CD14-positive monocyte (primary cell): ENCODE measurements at regions not wholly inside any gene's neighbourhood (a gene's known extent, or its start where the extent isn't known, plus 50 kb on each side); places are given as distances from the start of the nearest gene placed in this dataset.

Experiments
- DNase-seq, 3 donors: peaks; one replicate each; pipeline ENCODE4 v3.0.0-alpha.2; 2011 to 2022
- H2AFZ ChIP-seq: 2 replicates; pipeline ENCODE4 v1.6.0; 2012; ENCODE audit warnings: mild to moderate bottlenecking, low read depth, low read length, inconsistent platforms; ENCODE audit not compliant: insufficient read depth, poor library complexity, severe bottlenecking
- H3K27ac ChIP-seq, 2 donors: 1 replicate in 1 of 2; 2 replicates in 1 of 2; pipeline ENCODE4 v1.5.1; 2012 to 2013; ENCODE audit warnings: low read length in 2 of 2, control low read depth in 1 of 2, inconsistent platforms in 1 of 2, low read depth in 1 of 2, mild to moderate bottlenecking in 1 of 2
- H3K27me3 ChIP-seq, 2 donors: one replicate each; pipeline versions ENCODE4 v1.6.0 to v1.6.1; 2011 to 2013; ENCODE audit warnings: low read length in 2 of 2; ENCODE audit not compliant: control insufficient read depth in 2 of 2, insufficient read depth in 2 of 2
- H3K36me3 ChIP-seq, 2 donors: replicated peaks in 1 of 2; 1 replicate in 1 of 2; 2 replicates in 1 of 2; pipeline versions ENCODE4 v1.5.1 to v1.6.1; 2012 to 2013; ENCODE audit warnings: low read length in 2 of 2, control low read depth in 1 of 2, inconsistent platforms in 1 of 2, mild to moderate bottlenecking in 1 of 2; ENCODE audit not compliant: insufficient read depth in 2 of 2, control insufficient read depth in 1 of 2
- H3K4me1 ChIP-seq, 2 donors: 1 replicate in 1 of 2; 2 replicates in 1 of 2; pipeline versions ENCODE4 v1.5.1 to v1.6.1; 2012 to 2013; ENCODE audit warnings: low read length in 2 of 2, control low read depth in 1 of 2, inconsistent platforms in 1 of 2, mild to moderate bottlenecking in 1 of 2, moderate library complexity in 1 of 2; ENCODE audit not compliant: insufficient read depth in 2 of 2, control insufficient read depth in 1 of 2
- H3K4me2 ChIP-seq: replicated peaks from 2 replicates; pipeline ENCODE3; 2012; ENCODE audit warnings: low read length, moderate library complexity, mild to moderate bottlenecking; ENCODE audit not compliant: poor library complexity, severe bottlenecking; ENCODE audit errors: extremely low read depth
- H3K4me3 ChIP-seq, 3 experiments: fragments of 200-600 bp in 1 of 3; sonication (generic) in 1 of 3; replicated peaks in 1 of 3; 1 replicate in 2 of 3; 2 replicates in 1 of 3; pipeline ENCODE4 v1.5.1; 2011 to 2013; ENCODE audit warnings: low read length in 3 of 3, mild to moderate bottlenecking in 3 of 3, control low read depth in 2 of 3, low read depth in 2 of 3, inconsistent platforms in 1 of 3, moderate library complexity in 1 of 3
- H3K79me2 ChIP-seq: 2 replicates; pipeline ENCODE4 v1.6.0; 2012; ENCODE audit warnings: mild to moderate bottlenecking, control low read depth, inconsistent platforms, low read length, moderate library complexity; ENCODE audit not compliant: insufficient read depth
- H3K9ac ChIP-seq: 2 replicates; pipeline ENCODE4 v1.6.0; 2017; ENCODE audit warnings: low read length, mild to moderate bottlenecking; ENCODE audit not compliant: insufficient read depth, poor library complexity, severe bottlenecking
- H3K9me3 ChIP-seq, 2 donors: replicated peaks in 1 of 2; 1 replicate in 1 of 2; 2 replicates in 1 of 2; pipeline versions ENCODE4 v1.5.1 to v1.6.1; 2012 to 2013; ENCODE audit warnings: low read length in 2 of 2, control low read depth in 1 of 2; ENCODE audit not compliant: control insufficient read depth in 1 of 2, insufficient read depth in 1 of 2
- H4K20me1 ChIP-seq: 2 replicates; pipeline ENCODE4 v1.6.0; 2012; ENCODE audit warnings: mild to moderate bottlenecking, low read length, control low read depth, moderate library complexity; ENCODE audit not compliant: insufficient read depth
- H3K27ac Mint-ChIP-seq, 7 donors: one replicate each; pipeline ENCODE4 v1.8.0; 2020; ENCODE audit warnings: mild to moderate bottlenecking in 7 of 7, mixed read lengths in 7 of 7, moderate library complexity in 6 of 7, inconsistent platforms in 2 of 7
- H3K27me3 Mint-ChIP-seq, 3 donors: one replicate each; pipeline ENCODE4 v1.8.0; 2021 to 2022; ENCODE audit warnings: low read depth in 3 of 3, mild to moderate bottlenecking in 3 of 3, mixed read lengths in 3 of 3, moderate library complexity in 3 of 3, inconsistent platforms in 1 of 3
- H3K36me3 Mint-ChIP-seq, 2 donors: one replicate each; pipeline ENCODE4 v1.8.0; 2020; ENCODE audit warnings: mixed read lengths in 2 of 2, inconsistent platforms in 1 of 2, mild to moderate bottlenecking in 1 of 2
- H3K4me1 Mint-ChIP-seq: one replicate; pipeline ENCODE4 v1.8.0; 2020; ENCODE audit warnings: mild to moderate bottlenecking, mixed read lengths
- H3K4me3 Mint-ChIP-seq, 2 donors: one replicate each; pipeline ENCODE4 v1.8.0; 2020; ENCODE audit warnings: mild to moderate bottlenecking in 2 of 2, mixed read lengths in 2 of 2, moderate library complexity in 1 of 2
- H3K9me3 Mint-ChIP-seq, 7 donors: one replicate each; pipeline ENCODE4 v1.8.0; 2020 to 2022; ENCODE audit warnings: mixed read lengths in 7 of 7, mild to moderate bottlenecking in 6 of 7, moderate library complexity in 6 of 7, inconsistent platforms in 2 of 7
- whole genome bisulfite sequencing: methylation state at CpG from one replicate; pipeline ENCODE4 v1.1.5; 2013; ENCODE audit warnings: missing lambda C conversion rate; ENCODE audit not compliant: insufficient coverage; 5-methylcytosine and 5-hydroxymethylcytosine counted together
- intact Hi-C, 2 donors: fragments of 100-400 bp; cut with micrococcal nuclease; formaldehyde crosslinking; loops; one replicate each; pipeline versions ENCODE4 v1.15.0 to v1.15.1; 2023
- TF ChIP-seq, protein P1 (sequence below): fragments of 200-600 bp; IDR thresholded peaks from one replicate; pipeline ENCODE4 v1.8.0; 2022; ENCODE audit warnings: antibody characterized with exemption, mild to moderate bottlenecking

DNA sequence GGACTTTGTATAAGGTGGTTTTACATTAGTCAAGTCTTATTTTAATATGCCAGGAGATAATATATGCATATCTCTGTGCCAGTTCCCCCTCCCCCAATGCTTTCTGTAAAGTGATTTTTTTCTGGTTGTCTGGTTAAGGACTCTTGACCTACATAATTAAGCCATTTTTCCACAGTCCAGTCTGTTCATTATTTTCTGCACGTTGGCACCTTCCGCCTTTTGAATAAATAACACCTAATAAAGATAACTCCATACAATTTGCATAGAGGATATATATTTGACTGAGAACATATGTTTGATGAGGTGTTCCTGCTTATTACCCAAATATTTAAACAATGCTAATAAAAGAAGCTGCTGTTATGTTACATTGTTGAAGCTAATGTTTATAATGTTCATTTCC, 320.9 kb downstream of the DMAC1 start:
- Histone ChIP-seq H3K27me3 (no peaks in the 10 kb centered on the region), H3K4me3 (no peak overlapping the region), H4K20me1 (no peaks in the 10 kb centered on the region), H3K4me2 (no peak overlapping the region), H3K36me3 (no peaks in the 10 kb centered on the region), H3K9me3 (peaks cover 0 to 4% of the 10 kb centered on the region in 2 donors), H3K27ac (no peak overlapping the region), H3K9ac (no peak overlapping the region), H3K79me2 (no peaks in the 10 kb centered on the region), H3K4me1 (no peaks in the 10 kb centered on the region), H2AFZ (no peak overlapping the region)
- WGBS = no CpG with 5 or more reads among the region's 2 CpGs
- Mint-ChIP-seq H3K4me3 (no peak overlapping the region), H3K36me3 (no peaks in the 10 kb centered on the region), H3K27ac (no peak overlapping the region), H3K27me3 (peaks cover 0 to 2% (median 0%) of the 10 kb centered on the region in 3 donors), H3K9me3 (peaks cover 2 to 7% (median 3%) of the 10 kb centered on the region in 7 donors), H3K4me1 (no peaks in the 10 kb centered on the region)
- intact Hi-C loops = no loop called here
- DNase-seq = no peak
- TF ChIP-seq, protein P1, sequence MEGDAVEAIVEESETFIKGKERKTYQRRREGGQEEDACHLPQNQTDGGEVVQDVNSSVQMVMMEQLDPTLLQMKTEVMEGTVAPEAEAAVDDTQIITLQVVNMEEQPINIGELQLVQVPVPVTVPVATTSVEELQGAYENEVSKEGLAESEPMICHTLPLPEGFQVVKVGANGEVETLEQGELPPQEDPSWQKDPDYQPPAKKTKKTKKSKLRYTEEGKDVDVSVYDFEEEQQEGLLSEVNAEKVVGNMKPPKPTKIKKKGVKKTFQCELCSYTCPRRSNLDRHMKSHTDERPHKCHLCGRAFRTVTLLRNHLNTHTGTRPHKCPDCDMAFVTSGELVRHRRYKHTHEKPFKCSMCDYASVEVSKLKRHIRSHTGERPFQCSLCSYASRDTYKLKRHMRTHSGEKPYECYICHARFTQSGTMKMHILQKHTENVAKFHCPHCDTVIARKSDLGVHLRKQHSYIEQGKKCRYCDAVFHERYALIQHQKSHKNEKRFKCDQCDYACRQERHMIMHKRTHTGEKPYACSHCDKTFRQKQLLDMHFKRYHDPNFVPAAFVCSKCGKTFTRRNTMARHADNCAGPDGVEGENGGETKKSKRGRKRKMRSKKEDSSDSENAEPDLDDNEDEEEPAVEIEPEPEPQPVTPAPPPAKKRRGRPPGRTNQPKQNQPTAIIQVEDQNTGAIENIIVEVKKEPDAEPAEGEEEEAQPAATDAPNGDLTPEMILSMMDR = no peak

GRCh38 chr9:7467186-7467585, 332.4 kb downstream of the DMAC1 start:
- Histone ChIP-seq H2AFZ (no peak overlapping the region), H3K4me3 (no peak overlapping the region), H3K9me3 (no peaks in the 10 kb centered on the region), H3K4me2 (no peak overlapping the region), H3K27me3 (no peaks in the 10 kb centered on the region), H4K20me1 (no peaks in the 10 kb centered on the region), H3K9ac (no peak overlapping the region), H3K36me3 (no peaks in the 10 kb centered on the region), H3K27ac (no peak overlapping the region), H3K4me1 (no peaks in the 10 kb centered on the region), H3K79me2 (no peaks in the 10 kb centered on the region)
- Mint-ChIP-seq H3K4me3 (no peak overlapping the region), H3K4me1 (no peaks in the 10 kb centered on the region), H3K27me3 (no peaks in the 10 kb centered on the region), H3K9me3 (peaks cover 0 to 2% (median 0%) of the 10 kb centered on the region in 7 donors), H3K27ac (no peak overlapping the region), H3K36me3 (no peaks in the 10 kb centered on the region)
- no peak for DNase-seq
- intact Hi-C loops = no loop called here
- TF ChIP-seq, protein P1 = no peak
- 71% methylated on average over 1 of the region's 2 CpGs for WGBS
